HPDE6-E6E7 (cell line): ENCODE measurements at regions not wholly inside any gene's neighbourhood (a gene's known extent, or its start where the extent isn't known, plus 50 kb on each side); places are given as distances from the start of the nearest gene placed in this dataset.

Experiments
- DNase-seq: peaks from one replicate; pipeline ENCODE4 v3.0.0; 2011; ENCODE audit warnings: missing footprints; ENCODE audit errors: extremely low spot score

GRCh38 chr2:176540995-176541394, 271.8 kb downstream of the MTX2 start:
- no peak for DNase-seq

- no peak for DNase-seq
Measured at GRCh38 chr2:176542476-176542875, 273.2 kb downstream of the MTX2 start.

GRCh38 chr2:176544557-176544956, 275.3 kb downstream of the MTX2 start:
- DNase-seq = no peak

GRCh38 chr2:176544991-176545956, 276.0 kb downstream of the MTX2 start:
- no peak for DNase-seq

GRCh38 chr2:176546550-176546949, 277.3 kb downstream of the MTX2 start:
- DNase-seq = no peak

- no peak for DNase-seq
Measured at GRCh38 chr2:176552501-176553135, 283.4 kb downstream of the MTX2 start.

GRCh38 chr2:176553685-176554100, 284.5 kb downstream of the MTX2 start:
- peak; percentile 55 for DNase-seq

GRCh38 chr2:176554101-176555048, 285.1 kb downstream of the MTX2 start:
- peak; percentile 38 for DNase-seq

GRCh38 chr2:176555112-176555511, 285.9 kb downstream of the MTX2 start:
- no peak for DNase-seq

GRCh38 chr2:176555781-176556180, 286.5 kb downstream of the MTX2 start:
- DNase-seq = no peak

- DNase-seq = no peak
Measured at GRCh38 chr2:176556373-176556772, 287.1 kb downstream of the MTX2 start.

GRCh38 chr2:176557821-176558220, 288.6 kb downstream of the MTX2 start:
- no peak for DNase-seq

- no peak for DNase-seq
Measured at GRCh38 chr2:176558574-176559140, 289.4 kb downstream of the MTX2 start.

- no peak for DNase-seq
Measured at GRCh38 chr2:176560296-176560695, 291.1 kb downstream of the MTX2 start.

- DNase-seq = no peak
Measured at GRCh38 chr2:176561706-176562105, 292.5 kb downstream of the MTX2 start.

- DNase-seq = peak; percentile 31
Measured at GRCh38 chr2:176562359-176563078, 293.3 kb downstream of the MTX2 start.

- no peak for DNase-seq
Measured at GRCh38 chr2:176565641-176566323, 296.5 kb downstream of the MTX2 start.

- no peak for DNase-seq
Measured at GRCh38 chr2:176566496-176566895, 297.3 kb downstream of the MTX2 start.

GRCh38 chr2:176566961-176567360, 297.7 kb downstream of the MTX2 start:
- DNase-seq = no peak

- no peak for DNase-seq
Measured at GRCh38 chr2:176567361-176567760, 298.1 kb downstream of the MTX2 start.
